OCI-LY7 (cell line): ENCODE measurements at regions not wholly inside any gene's neighbourhood (a gene's known extent, or its start where the extent isn't known, plus 50 kb on each side); places are given as distances from the start of the nearest gene placed in this dataset.

Source experiments
- BruUV-seq: library from RNA; stranded (reverse); fragments of 400-500 nt; replicated peaks from 2 replicates; lab custom pipeline; 2021; lab: Mats Ljungman, UMichigan
- CTCF ChIA-PET: fragments of 300-600 bp; sonication (Branson Sonifier 250); formaldehyde crosslinking; loops from one replicate; lab custom pipeline; 2022; ENCODE audit warnings: antibody characterized with exemption; ENCODE audit not compliant: unreplicated experiment; lab: Charles Lee
- POLR2A ChIA-PET: fragments of 300-600 bp; sonication (Branson Sonifier 250); formaldehyde crosslinking; loops from one replicate; lab custom pipeline; 2022; ENCODE audit warnings: antibody characterized with exemption; lab: Charles Lee
- DNase-seq: peaks from one replicate; pipeline ENCODE4 v3.0.0-alpha.2; 2015; ENCODE audit warnings: low spot score
- H2AFZ ChIP-seq: fragments of 200-600 bp; sonication (generic), shearing (Covaris generic); 2 replicates; pipeline ENCODE4 v1.6.1; 2014; ENCODE audit warnings: mild to moderate bottlenecking, antibody characterized with exemption, low read length, moderate library complexity
- H3K27ac ChIP-seq: fragments of 200-600 bp; sonication (generic); 2 replicates; pipeline ENCODE4 v1.5.1; 2014; ENCODE audit warnings: mixed run types, low read depth, mild to moderate bottlenecking, moderate library complexity, low read length, inconsistent platforms; ENCODE audit not compliant: poor library complexity, severe bottlenecking
- H3K36me3 ChIP-seq: fragments of 200-600 bp; sonication (generic); 2 replicates; pipeline ENCODE4 v1.6.1; 2014; ENCODE audit warnings: mild to moderate bottlenecking, antibody characterized with exemption, low read length, moderate library complexity, mixed read lengths; ENCODE audit not compliant: insufficient read depth
- H3K4me1 ChIP-seq: fragments of 200-600 bp; sonication (generic); 2 replicates; pipeline ENCODE4 v1.5.1; 2014; ENCODE audit warnings: mild to moderate bottlenecking, low read length; ENCODE audit not compliant: insufficient read depth, poor library complexity, severe bottlenecking
- H3K4me2 ChIP-seq: fragments of 200-600 bp; sonication (generic); 2 replicates; pipeline ENCODE4 v1.6.1; 2014; ENCODE audit warnings: mild to moderate bottlenecking, low read length
- H3K4me3 ChIP-seq: fragments of 200-600 bp; sonication (generic); 2 replicates; pipeline ENCODE4 v1.5.1; 2014; ENCODE audit warnings: mild to moderate bottlenecking, low read depth, low read length; ENCODE audit not compliant: poor library complexity, severe bottlenecking
- H3K79me2 ChIP-seq: fragments of 200-600 bp; sonication (generic); 2 replicates; pipeline ENCODE4 v1.6.1; 2016; ENCODE audit warnings: low read depth, mild to moderate bottlenecking, low read length, moderate library complexity, mixed read lengths; ENCODE audit not compliant: insufficient read depth
- H3K9me2 ChIP-seq: fragments of 200-600 bp; sonication (generic); 2 replicates; pipeline ENCODE4 v1.6.1; 2016; ENCODE audit warnings: mild to moderate bottlenecking, low read length, mixed read lengths; ENCODE audit not compliant: insufficient read depth
- H3K9me3 ChIP-seq: fragments of 200-600 bp; sonication (generic); 2 replicates; pipeline ENCODE4 v1.6.1; 2014; ENCODE audit warnings: mild to moderate bottlenecking, mixed run types, low read length, mixed read lengths
- H4K20me1 ChIP-seq: fragments of 200-600 bp; sonication (generic); 2 replicates; pipeline ENCODE4 v1.6.1; 2014; ENCODE audit warnings: mild to moderate bottlenecking, antibody characterized with exemption, low read length, moderate library complexity, mixed read lengths; ENCODE audit not compliant: insufficient read depth
- CTCF ChIP-seq: fragments of 200-600 bp; sonication (generic); conservative IDR thresholded peaks from 2 replicates; pipeline ENCODE4 v1.5.1; 2014; ENCODE audit warnings: mild to moderate bottlenecking, antibody characterized with exemption, low read length, moderate library complexity, mixed read lengths
- EZH2phosphoT487 ChIP-seq: fragments of 200-600 bp; sonication (generic); IDR thresholded peaks from 2 replicates; pipeline ENCODE4 v1.6.1; 2018; ENCODE audit warnings: low read depth, borderline replicate concordance, mild to moderate bottlenecking, mixed run types, antibody characterized with exemption, low read length, moderate library complexity, mixed read lengths
- intact Hi-C: fragments of 100-400 bp; cut with micrococcal nuclease; formaldehyde crosslinking; loops from one replicate; pipeline ENCODE4 v1.10.0; 2022; ENCODE audit not compliant: unreplicated experiment

GRCh38 chr11:134572741-134573675, 161.0 kb upstream of the B3GAT1 start:
- Histone ChIP-seq H2AFZ (no peak overlapping the region), H3K27ac (no peak overlapping the region), H3K4me2 (no peak overlapping the region), H4K20me1 (no peaks in the 10 kb centered on the region), H3K9me2 (no peaks in the 10 kb centered on the region), H3K4me1 (no peaks in the 10 kb centered on the region), H3K4me3 (no peak overlapping the region), H3K9me3 (no peaks in the 10 kb centered on the region), H3K79me2 (no peaks in the 10 kb centered on the region), H3K36me3 (no peaks in the 10 kb centered on the region)
- CTCF ChIA-PET = no interaction called here
- DNase-seq = no peak
- POLR2A ChIA-PET = interaction anchor here (0.5 kb wide), 1 partner anchor 393 kb away, joined by 5 read pairs; no protein-coding TSS in a partner anchor
- TF ChIP-seq CTCF (no peak), EZH2phosphoT487 (no peak)
- BruUV-seq = no TSS peak
- intact Hi-C loops = no loop called here

- intact Hi-C loops = no loop called here
- Histone ChIP-seq H3K4me3 (no peak overlapping the region), H3K27ac (no peak overlapping the region), H4K20me1 (no peaks in the 10 kb centered on the region), H3K9me3 (no peaks in the 10 kb centered on the region), H3K79me2 (no peaks in the 10 kb centered on the region), H3K4me1 (no peaks in the 10 kb centered on the region), H3K36me3 (no peaks in the 10 kb centered on the region), H3K9me2 (no peaks in the 10 kb centered on the region), H3K4me2 (no peak overlapping the region), H2AFZ (no peak overlapping the region)
- TF ChIP-seq CTCF (no peak), EZH2phosphoT487 (no peak)
- ChIA-PET POLR2A (no interaction called here), CTCF (no interaction called here)
- DNase-seq = no peak
- no TSS peak for BruUV-seq
These were observed 159.3 kb upstream of the B3GAT1 start for GRCh38 chr11:134571301-134571700.

GRCh38 chr11:134569195-134569594, 157.2 kb upstream of the B3GAT1 start:
- Histone ChIP-seq H3K4me1 (no peaks in the 10 kb centered on the region), H3K79me2 (no peaks in the 10 kb centered on the region), H3K27ac (no peak overlapping the region), H3K4me2 (no peak overlapping the region), H4K20me1 (no peaks in the 10 kb centered on the region), H3K9me2 (no peaks in the 10 kb centered on the region), H3K36me3 (no peaks in the 10 kb centered on the region), H3K4me3 (no peak overlapping the region), H2AFZ (no peak overlapping the region), H3K9me3 (no peaks in the 10 kb centered on the region)
- CTCF ChIA-PET = no interaction called here
- TF ChIP-seq EZH2phosphoT487 = no peak
- TF ChIP-seq CTCF = no peak
- intact Hi-C loops = no loop called here
- no TSS peak for BruUV-seq
- POLR2A ChIA-PET = no interaction called here
- no peak for DNase-seq
